HEK293T (cell line): ENCODE measurements at regions not wholly inside any gene's neighbourhood (a gene's known extent, or its start where the extent isn't known, plus 50 kb on each side); places are given as distances from the start of the nearest gene placed in this dataset.

Experiments
- CTCF ChIA-PET: fragments of 350-600 bp; formaldehyde crosslinking; extraction: SDS; loops from one replicate; lab custom pipeline; 2021; ENCODE audit warnings: antibody characterized with exemption, inconsistent platforms; lab: Yijun Ruan, JAX
- POLR2A ChIA-PET: fragments of 350-600 bp; formaldehyde crosslinking; extraction: SDS; loops from one replicate; lab custom pipeline; 2020; ENCODE audit warnings: antibody characterized with exemption, inconsistent platforms; lab: Yijun Ruan, JAX
- DNase-seq: peaks from one replicate; pipeline ENCODE4 v3.0.0; 2012; ENCODE audit warnings: mixed read lengths; ENCODE audit errors: extremely low spot score
- ARNT ChIP-seq: fragments of 450-650 bp; IDR thresholded peaks from 2 replicates; pipeline ENCODE4 v1.6.1; 2017; ENCODE audit warnings: mild to moderate bottlenecking
- BHLHE40 ChIP-seq: fragments of 450-650 bp; IDR thresholded peaks from 2 replicates; pipeline ENCODE4 v1.6.1; 2016; ENCODE audit warnings: mild to moderate bottlenecking, moderate library complexity, borderline replicate concordance
- CTBP1 ChIP-seq: fragments of 450-650 bp; IDR thresholded peaks from 2 replicates; pipeline ENCODE4 v1.6.1; 2016; ENCODE audit warnings: borderline replicate concordance
- ELF4 ChIP-seq: fragments of 450-650 bp; IDR thresholded peaks from 2 replicates; pipeline ENCODE4 v1.6.1; 2017; ENCODE audit warnings: antibody characterized with exemption
- FOXA1 ChIP-seq: fragments of 450-650 bp; IDR thresholded peaks from 2 replicates; pipeline ENCODE4 v1.6.1; 2016; ENCODE audit warnings: mild to moderate bottlenecking
- FOXK2 ChIP-seq: fragments of 450-650 bp; IDR thresholded peaks from 2 replicates; pipeline ENCODE4 v1.6.1; 2016; ENCODE audit warnings: mild to moderate bottlenecking
- FOXM1 ChIP-seq: fragments of 450-650 bp; IDR thresholded peaks from 2 replicates; pipeline ENCODE4 v1.6.1; 2017; ENCODE audit warnings: mild to moderate bottlenecking, borderline replicate concordance
- HDGF ChIP-seq: fragments of 450-650 bp; IDR thresholded peaks from 2 replicates; pipeline ENCODE4 v1.6.1; 2017; ENCODE audit warnings: antibody characterized with exemption, borderline replicate concordance
- L3MBTL2 ChIP-seq: fragments of 450-650 bp; conservative IDR thresholded peaks from 2 replicates; pipeline ENCODE4 v1.6.1; 2016; ENCODE audit warnings: mild to moderate bottlenecking
- LEF1 ChIP-seq: fragments of 450-650 bp; IDR thresholded peaks from 2 replicates; pipeline ENCODE4 v1.6.1; 2017; ENCODE audit warnings: mild to moderate bottlenecking, borderline replicate concordance
- NFRKB ChIP-seq: fragments of 450-650 bp; IDR thresholded peaks from 2 replicates; pipeline ENCODE4 v1.6.1; 2016; ENCODE audit warnings: mild to moderate bottlenecking, moderate library complexity
- PKNOX1 ChIP-seq: fragments of 450-650 bp; IDR thresholded peaks from 2 replicates; pipeline ENCODE4 v1.6.1; 2016
- SP1 ChIP-seq: fragments of 450-650 bp; IDR thresholded peaks from 2 replicates; pipeline ENCODE4 v1.6.1; 2017
- SUZ12 ChIP-seq: fragments of 450-650 bp; IDR thresholded peaks from 2 replicates; pipeline ENCODE4 v1.6.1; 2016; ENCODE audit warnings: mild to moderate bottlenecking
- TARDBP ChIP-seq: fragments of 450-650 bp; IDR thresholded peaks from 2 replicates; pipeline ENCODE4 v1.6.1; 2016
- ZNF384 ChIP-seq: fragments of 450-650 bp; IDR thresholded peaks from 2 replicates; pipeline ENCODE4 v1.6.1; 2016

GRCh38 chr13:99129951-99130350 is 70.7 kb upstream of the UBAC2 start:
- ChIA-PET POLR2A (no interaction called here), CTCF (no interaction called here)
- TF ChIP-seq HDGF (no peak), TARDBP (no peak), FOXA1 (no peak), SP1 (no peak)
- DNase-seq, result no peak

- no peak for TF ChIP-seq CTBP1
- TF ChIP-seq NFRKB, result no peak
- TF ChIP-seq TARDBP, result no peak
- no peak for TF ChIP-seq ARNT
- no peak for TF ChIP-seq ELF4
- no peak for TF ChIP-seq SUZ12
- no peak for TF ChIP-seq HDGF
- no peak for TF ChIP-seq L3MBTL2
- TF ChIP-seq LEF1, result no peak
- no peak for TF ChIP-seq SP1
- no peak for TF ChIP-seq BHLHE40
- no peak for TF ChIP-seq FOXA1
- no peak for TF ChIP-seq FOXM1
- no peak for TF ChIP-seq ZNF384
- TF ChIP-seq PKNOX1, result no peak
- no peak for TF ChIP-seq FOXK2
- POLR2A ChIA-PET, result no interaction called here
- DNase-seq, result no peak
- CTCF ChIA-PET, result no interaction called here
Measured at GRCh38 chr13:99131410-99131809, 69.2 kb upstream of the UBAC2 start.

GRCh38 chr13:99132295-99132835 is 68.3 kb upstream of the UBAC2 start:
- DNase-seq, result no peak
- POLR2A ChIA-PET, result no interaction called here
- CTCF ChIA-PET, result no interaction called here
- TF ChIP-seq PKNOX1 (no peak), FOXM1 (no peak), TARDBP (no peak), FOXK2 (no peak), SP1 (no peak), L3MBTL2 (no peak), ARNT (no peak)

- TF ChIP-seq ELF4 (no peak), SUZ12 (no peak), ARNT (no peak), FOXM1 (no peak), FOXA1 (no peak), CTBP1 (no peak)
- DNase-seq, result no peak
- POLR2A ChIA-PET, result no interaction called here
- CTCF ChIA-PET, result interaction anchor here (0.6 kb wide), 1 partner anchor 234 kb away, joined by 3 read pairs; no protein-coding TSS in a partner anchor
Measured at GRCh38 chr13:99133230-99133629, 67.4 kb upstream of the UBAC2 start.

GRCh38 chr13:99133848-99134247 is 66.8 kb upstream of the UBAC2 start:
- no peak for DNase-seq
- ChIA-PET CTCF (interaction anchor here (0.6 kb wide), 1 partner anchor 234 kb away, joined by 3 read pairs; no protein-coding TSS in a partner anchor), POLR2A (no interaction called here)
- TF ChIP-seq FOXM1 (no peak), LEF1 (no peak), FOXA1 (no peak), TARDBP (no peak)

- DNase-seq, result no peak
- no peak for TF ChIP-seq FOXA1
- TF ChIP-seq HDGF, result no peak
- TF ChIP-seq ELF4, result no peak
- TF ChIP-seq NFRKB, result no peak
- TF ChIP-seq L3MBTL2, result no peak
- TF ChIP-seq SP1, result no peak
- ChIA-PET POLR2A (no interaction called here), CTCF (no interaction called here)
Measured at GRCh38 chr13:99135591-99135990, 65.1 kb upstream of the UBAC2 start.

- ChIA-PET CTCF (interaction anchor here (0.6 kb wide), 1 partner anchor 102 kb away, joined by 3 read pairs; no protein-coding TSS in a partner anchor), POLR2A (no interaction called here)
- DNase-seq, result no peak
- TF ChIP-seq CTBP1 (no peak), FOXM1 (no peak), ZNF384 (no peak), LEF1 (no peak)
Measured at GRCh38 chr13:99136427-99136954, 64.2 kb upstream of the UBAC2 start.

- TF ChIP-seq PKNOX1 (no peak), TARDBP (no peak), BHLHE40 (no peak), ELF4 (no peak), LEF1 (no peak), L3MBTL2 (no peak), HDGF (no peak), SP1 (no peak), ARNT (no peak), FOXK2 (no peak), CTBP1 (no peak), ZNF384 (no peak), SUZ12 (no peak), FOXA1 (no peak), FOXM1 (no peak)
- no peak for DNase-seq
- ChIA-PET CTCF (interaction anchor here (0.7 kb wide), 1 partner anchor 822 kb away, joined by 4 read pairs; no protein-coding TSS in a partner anchor), POLR2A (no interaction called here)
Measured at GRCh38 chr13:99140831-99141230, 59.8 kb upstream of the UBAC2 start.
